Mesothelial cell of epicardium (in vitro differentiated cells): ENCODE measurements at regions not wholly inside any gene's neighbourhood (a gene's known extent, or its start where the extent isn't known, plus 50 kb on each side); places are given as distances from the start of the nearest gene placed in this dataset.

Experiments used
- DNase-seq, 2 experiments: peaks; one replicate each; pipeline ENCODE4 v3.0.0; 2021; ENCODE audit warnings: low spot score in 2 of 2; ENCODE audit not compliant: unreplicated experiment in 2 of 2
- H3K27ac Mint-ChIP-seq: 2 replicates; pipeline ENCODE4 v1.8.0; 2021; ENCODE audit warnings: mixed read lengths
- H3K27me3 Mint-ChIP-seq: 2 replicates; pipeline ENCODE4 v1.8.0; 2021; ENCODE audit warnings: low read depth, mixed read lengths
- H3K36me3 Mint-ChIP-seq: 2 replicates; pipeline ENCODE4 v1.8.0; 2021; ENCODE audit warnings: mixed read lengths
- H3K4me1 Mint-ChIP-seq: 2 replicates; pipeline ENCODE4 v1.8.0; 2021; ENCODE audit warnings: mixed read lengths
- H3K4me3 Mint-ChIP-seq: 2 replicates; pipeline ENCODE4 v1.8.0; 2021; ENCODE audit warnings: mild to moderate bottlenecking, moderate library complexity, mixed read lengths
- H3K9me3 Mint-ChIP-seq: 2 replicates; pipeline ENCODE4 v1.8.0; 2021; ENCODE audit warnings: mixed read lengths
- CTCF ChIP-seq: fragments of 200-600 bp; sonication (generic); IDR thresholded peaks from one replicate; pipeline ENCODE4 v1.5.0; 2021; ENCODE audit warnings: antibody characterized with exemption; ENCODE audit not compliant: unreplicated experiment

GRCh38 chr10:117899181-117899683 is 147.5 kb downstream of the RAB11FIP2 start:
- Mint-ChIP-seq H3K27me3 (peaks cover 32% of the 10 kb centered on the region), H3K4me1 (no peaks in the 10 kb centered on the region), H3K36me3 (no peaks in the 10 kb centered on the region), H3K4me3 (no peak overlapping the region), H3K9me3 (peaks cover 7% of the 10 kb centered on the region), H3K27ac (no peak overlapping the region)
- TF ChIP-seq CTCF: no peak
- DNase-seq: no peak

GRCh38 chr10:117900280-117900679 is 146.5 kb downstream of the RAB11FIP2 start:
- Mint-ChIP-seq H3K36me3 (no peaks in the 10 kb centered on the region), H3K4me1 (no peaks in the 10 kb centered on the region), H3K27me3 (peaks cover 42% of the 10 kb centered on the region), H3K4me3 (no peak overlapping the region), H3K9me3 (peaks cover 7% of the 10 kb centered on the region), H3K27ac (no peak overlapping the region)
- DNase-seq: no peak
- TF ChIP-seq CTCF: no peak

- no peak for DNase-seq
- H3K36me3 Mint-ChIP-seq: no peaks in the 10 kb centered on the region
- H3K27me3 Mint-ChIP-seq: peaks cover 67% of the 10 kb centered on the region
- H3K9me3 Mint-ChIP-seq: no peaks in the 10 kb centered on the region
- H3K4me1 Mint-ChIP-seq: no peaks in the 10 kb centered on the region
- H3K4me3 Mint-ChIP-seq: no peak overlapping the region
- H3K27ac Mint-ChIP-seq: no peak overlapping the region
- TF ChIP-seq CTCF: no peak
Measured at GRCh38 chr10:117903854-117904253, 142.9 kb downstream of the RAB11FIP2 start.

GRCh38 chr10:117905404-117905803 is 141.3 kb downstream of the RAB11FIP2 start:
- no peak for DNase-seq
- TF ChIP-seq CTCF: no peak
- peaks cover 75% of the 10 kb centered on the region for H3K27me3 Mint-ChIP-seq
- H3K4me1 Mint-ChIP-seq: no peaks in the 10 kb centered on the region
- H3K36me3 Mint-ChIP-seq: no peaks in the 10 kb centered on the region
- H3K27ac Mint-ChIP-seq: no peak overlapping the region
- no peak overlapping the region for H3K4me3 Mint-ChIP-seq
- H3K9me3 Mint-ChIP-seq: no peaks in the 10 kb centered on the region

- Mint-ChIP-seq H3K27me3 (peaks cover 83% of the 10 kb centered on the region), H3K4me1 (no peaks in the 10 kb centered on the region), H3K36me3 (no peaks in the 10 kb centered on the region), H3K4me3 (no peak overlapping the region), H3K9me3 (no peaks in the 10 kb centered on the region), H3K27ac (no peak overlapping the region)
- TF ChIP-seq CTCF: no peak
- no peak for DNase-seq
Measured at GRCh38 chr10:117911684-117912083, 135.1 kb downstream of the RAB11FIP2 start.

GRCh38 chr10:117914334-117914733 is 132.4 kb downstream of the RAB11FIP2 start:
- no peaks in the 10 kb centered on the region for H3K4me1 Mint-ChIP-seq
- H3K27ac Mint-ChIP-seq: no peak overlapping the region
- H3K4me3 Mint-ChIP-seq: no peak overlapping the region
- H3K36me3 Mint-ChIP-seq: no peaks in the 10 kb centered on the region
- H3K27me3 Mint-ChIP-seq: peaks cover 70% of the 10 kb centered on the region
- H3K9me3 Mint-ChIP-seq: no peaks in the 10 kb centered on the region
- no peak for TF ChIP-seq CTCF
- DNase-seq: no peak
